ENCODE measurements at regions not wholly inside any gene's neighbourhood (a gene's known extent, or its start where the extent isn't known, plus 50 kb on each side); places are given as distances from the start of the nearest gene placed in this dataset.
A peak's percentile ranks its signal among the peaks of the same experiment; 100 is the strongest.
"Not testable (repeated sequence)": the region's sequence is repeated elsewhere in the genome, so short reads cannot be mapped to it uniquely, and the experiment has no call there.

DNA sequence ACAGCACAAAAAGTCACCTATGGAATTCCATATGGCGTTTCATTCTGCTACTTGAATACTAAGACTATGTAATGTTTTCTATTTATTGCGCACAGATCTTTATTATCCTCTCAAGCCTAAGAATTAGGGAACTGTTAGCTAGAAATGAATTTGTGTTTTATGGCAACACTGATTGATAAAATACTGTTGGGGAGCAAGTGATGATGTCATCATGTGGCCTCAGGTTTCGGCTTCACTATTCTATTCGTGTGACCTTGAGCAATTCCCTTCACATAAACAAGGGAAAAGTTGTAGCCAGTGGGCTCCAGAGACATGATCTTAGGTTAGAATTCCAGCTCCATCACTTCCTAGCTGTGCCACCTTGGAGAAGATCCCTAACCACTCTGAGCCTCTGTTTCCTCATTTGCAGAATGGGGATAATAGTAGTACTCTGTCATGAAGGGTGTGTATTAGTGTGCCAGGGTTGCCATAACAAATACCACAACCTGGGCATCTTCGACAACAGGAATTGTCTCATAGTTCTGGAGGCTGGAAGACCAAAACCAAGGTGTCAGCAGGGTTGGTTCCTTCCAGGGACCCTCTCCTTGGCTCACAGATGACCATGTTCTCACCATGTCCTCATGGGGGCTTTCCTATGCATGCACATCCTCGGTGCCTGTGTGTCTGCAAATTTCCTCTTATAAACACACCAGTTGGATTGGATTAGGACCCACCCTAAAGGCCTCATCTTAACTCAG lies 371.2 kb downstream of the RRAGC start:
- no peak for TF ChIP-seq ZNF274 (IDR thresholded peaks at IDR 0.05; ENCODE audit: low read depth, low read length)

DNA sequence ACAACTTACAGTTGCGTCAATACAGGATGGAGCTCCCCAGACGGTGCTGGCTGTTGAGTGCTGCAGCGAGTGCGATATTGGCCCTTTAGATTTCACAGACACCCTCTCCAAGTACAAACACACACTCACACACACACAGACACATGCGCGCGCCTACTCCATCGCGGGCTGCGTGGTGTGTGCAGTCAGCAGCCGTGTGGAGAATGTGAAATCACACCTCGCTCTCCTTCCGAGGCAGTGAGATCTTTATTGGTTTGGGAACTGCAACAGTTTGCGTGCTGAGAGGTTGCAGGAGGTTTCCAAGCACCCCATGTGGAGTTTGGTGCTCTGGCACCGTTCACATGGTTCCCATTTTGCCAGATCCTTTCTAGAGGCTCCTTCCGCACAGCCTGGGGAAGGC lies 372.2 kb downstream of the RRAGC start:
- no peak for TF ChIP-seq ZNF274 (IDR thresholded peaks at IDR 0.05; ENCODE audit: low read depth, low read length)
- no peak overlapping the region for H3K4me3 ChIP-seq (ENCODE audit: low read length)

More for the DNA sequence above, 371.2 kb downstream of the RRAGC start:
- H3K4me3 ChIP-seq (ENCODE audit: low read length): no peak overlapping the region

DNA sequence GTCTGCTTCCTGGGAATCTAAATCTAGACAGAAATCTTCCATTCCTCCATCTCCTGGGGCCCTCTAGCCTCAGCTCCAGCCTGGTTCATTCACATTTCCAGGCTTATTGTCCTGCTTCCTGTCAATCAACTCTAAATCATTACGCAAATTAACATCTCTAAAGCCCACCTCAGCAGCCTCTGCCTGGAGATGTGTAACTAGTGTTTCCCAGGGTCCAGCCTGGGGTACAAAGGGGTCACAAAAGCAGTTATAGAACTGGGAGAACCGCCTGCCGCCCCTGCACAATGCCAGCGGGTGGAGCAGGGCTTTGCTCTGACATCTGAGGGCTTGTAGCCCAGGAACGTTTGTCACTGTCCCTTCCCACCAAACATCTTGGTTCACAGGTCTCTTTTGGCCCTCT lies 373.5 kb downstream of the RRAGC start:
- no peak overlapping the region for H3K4me3 ChIP-seq (ENCODE audit: low read length)
- no peak for TF ChIP-seq ZNF274 (IDR thresholded peaks at IDR 0.05; ENCODE audit: low read depth, low read length)

DNA sequence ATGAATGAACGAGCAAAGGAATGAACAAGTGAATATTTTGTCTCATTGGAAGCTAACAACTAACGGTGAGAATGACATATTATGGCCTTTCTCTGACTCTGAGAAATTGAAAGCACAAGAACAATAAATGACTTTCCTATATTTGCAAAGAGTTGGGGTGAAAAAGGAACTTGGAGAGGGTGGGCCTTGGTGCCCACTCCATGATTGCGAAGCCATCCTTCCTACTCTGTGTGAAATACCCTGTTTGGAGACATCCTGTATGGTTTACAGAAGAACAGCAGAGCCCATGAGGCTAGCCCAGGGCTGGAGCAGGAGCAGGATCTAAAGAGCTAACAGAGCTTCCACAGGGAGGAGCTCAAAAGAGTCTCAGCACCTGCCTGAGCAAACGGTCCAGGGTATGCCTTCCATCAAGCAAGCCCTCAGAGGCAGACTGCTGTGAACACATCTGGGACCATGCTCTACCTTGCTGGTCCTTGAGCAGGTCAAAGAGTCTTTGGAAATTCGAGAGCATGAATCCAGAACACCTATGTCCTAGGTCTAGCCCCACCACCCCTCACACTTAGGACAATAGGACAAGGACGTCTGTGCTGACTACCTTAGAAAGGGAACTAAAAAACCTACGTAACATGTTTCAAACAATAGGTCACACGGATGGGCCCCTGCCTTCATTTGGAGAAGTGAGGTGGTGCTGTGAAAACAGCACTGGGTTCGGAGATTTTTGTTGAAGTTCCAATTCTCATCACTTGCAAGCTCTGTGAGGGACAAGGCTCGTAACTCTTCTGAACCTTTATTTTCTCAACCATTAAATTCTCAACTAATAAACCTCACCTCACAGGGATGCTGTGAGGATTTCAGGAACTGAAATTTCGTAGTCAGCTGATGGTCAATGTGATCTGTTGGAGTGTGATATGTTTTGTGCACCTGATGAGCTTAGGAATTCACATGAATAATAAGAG lies 377.4 kb downstream of the RRAGC start:
- H3K4me3 ChIP-seq (ENCODE audit: low read length): no peak overlapping the region
- TF ChIP-seq ZNF274 (IDR thresholded peaks at IDR 0.05; ENCODE audit: low read depth, low read length): no peak

DNA sequence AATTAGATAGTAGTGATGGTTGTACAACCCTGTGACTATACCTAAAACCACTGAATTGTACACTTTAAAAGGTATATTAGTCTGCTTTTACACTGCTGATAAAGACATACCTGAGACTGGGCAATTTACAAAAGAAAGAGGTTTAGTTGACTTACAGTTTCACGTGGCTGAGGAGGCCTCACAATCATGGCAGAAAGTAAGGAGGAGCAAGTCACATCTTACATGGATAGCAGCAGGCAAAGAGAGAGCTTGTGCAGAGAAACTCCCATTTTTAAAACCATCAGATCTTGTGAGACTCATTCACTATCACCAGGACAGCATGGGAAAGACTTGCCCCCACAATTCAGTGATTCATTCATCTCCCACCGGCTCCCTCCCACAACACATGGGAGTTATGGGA lies 379.9 kb downstream of the RRAGC start:
- not testable (repeated sequence) for H3K4me3 ChIP-seq (ENCODE audit: low read length)

DNA sequence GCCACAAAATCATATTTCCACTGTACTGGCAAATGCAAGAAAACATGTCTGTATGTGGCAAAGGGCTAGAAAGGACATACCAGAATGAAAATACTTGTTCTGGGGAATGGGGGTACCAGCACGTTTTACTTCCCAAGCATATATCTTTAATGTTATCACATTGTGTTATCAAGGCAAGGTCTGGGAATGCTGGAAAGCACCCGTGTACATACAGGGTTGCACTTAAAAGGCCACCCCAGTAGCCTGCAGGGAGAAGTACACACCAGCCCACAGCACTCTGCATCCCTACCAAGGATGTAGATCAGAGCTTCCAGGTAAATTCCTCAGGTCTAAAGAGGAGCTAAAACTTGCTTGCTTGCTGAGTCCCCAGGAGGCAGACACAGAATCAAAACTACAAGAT lies 381.8 kb downstream of the RRAGC start:
- TF ChIP-seq ZNF274 (IDR thresholded peaks at IDR 0.05; ENCODE audit: low read depth, low read length): no peak
- H3K4me3 ChIP-seq (ENCODE audit: low read length): no peak overlapping the region

DNA sequence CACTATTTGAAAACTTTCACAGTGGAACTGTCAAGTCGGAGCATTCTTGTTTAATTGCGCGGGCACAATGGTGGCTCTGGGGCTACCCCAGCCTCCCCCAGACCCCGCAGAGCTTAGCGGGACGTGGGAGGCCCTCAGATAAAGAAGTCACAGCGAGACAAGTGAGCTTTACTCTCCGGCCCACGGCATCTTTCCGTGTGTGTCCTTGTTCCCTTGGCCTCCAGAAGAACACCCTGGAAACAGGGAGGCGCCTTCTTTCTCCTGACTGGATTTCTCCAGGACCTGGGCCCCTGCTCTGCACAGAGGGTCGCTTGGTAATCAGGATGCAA lies 382.8 kb downstream of the RRAGC start:
- H3K4me3 ChIP-seq (ENCODE audit: low read length): peak overlapping the region; percentile 88; the same call in 1 of the 2 replicates
- no peak for TF ChIP-seq ZNF274 (IDR thresholded peaks at IDR 0.05; ENCODE audit: low read depth, low read length)

DNA sequence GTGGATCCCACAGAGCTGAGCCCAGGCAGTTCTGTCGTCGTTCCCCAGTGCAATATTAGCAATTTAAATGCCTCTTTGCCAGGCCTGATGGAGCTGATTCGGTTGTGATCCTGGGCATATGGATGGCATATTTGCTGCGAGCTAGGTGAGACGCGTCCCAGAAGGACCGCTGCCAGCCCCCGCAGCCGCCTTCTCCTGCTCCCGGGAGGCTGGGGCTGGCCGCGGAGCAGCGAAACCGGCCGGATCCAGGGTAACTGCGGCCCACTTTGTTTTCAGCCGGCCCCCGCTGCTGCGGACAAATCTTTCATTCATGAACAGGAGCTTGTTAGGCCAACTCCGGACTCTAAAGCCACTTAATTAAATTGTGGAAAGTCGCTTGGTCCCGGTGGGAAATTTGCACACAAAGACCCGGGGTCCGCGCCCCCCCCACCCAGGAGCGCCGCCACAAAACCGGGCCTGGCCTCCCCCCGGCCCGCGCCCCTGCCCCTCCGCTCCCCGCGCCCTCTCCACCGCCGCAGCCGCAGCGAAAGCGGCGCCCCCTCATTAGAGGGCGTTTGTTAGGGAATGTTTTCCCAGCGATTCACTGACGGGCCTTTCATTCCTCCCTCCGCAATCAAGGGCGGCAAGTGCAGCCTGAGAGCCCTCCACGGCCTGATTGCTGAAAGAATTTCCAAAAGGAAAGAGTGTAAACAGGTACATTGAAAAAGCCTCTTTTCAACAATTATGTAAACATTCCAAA lies 383.3 kb downstream of the RRAGC start:
- H3K4me3 ChIP-seq (ENCODE audit: low read length): peak overlapping the region; percentile 88; the same call in 1 of the 2 replicates
- TF ChIP-seq ZNF274 (IDR thresholded peaks at IDR 0.05; ENCODE audit: low read depth, low read length): no peak

- no peak for TF ChIP-seq ZNF274 (IDR thresholded peaks at IDR 0.05; ENCODE audit: low read depth, low read length)
- H3K4me3 ChIP-seq (ENCODE audit: low read length): peak overlapping the region; percentile 88; the same call in 1 of the 2 replicates
These were observed 384.0 kb downstream of the RRAGC start for GRCh38 chr1:38475624-38476005.

DNA sequence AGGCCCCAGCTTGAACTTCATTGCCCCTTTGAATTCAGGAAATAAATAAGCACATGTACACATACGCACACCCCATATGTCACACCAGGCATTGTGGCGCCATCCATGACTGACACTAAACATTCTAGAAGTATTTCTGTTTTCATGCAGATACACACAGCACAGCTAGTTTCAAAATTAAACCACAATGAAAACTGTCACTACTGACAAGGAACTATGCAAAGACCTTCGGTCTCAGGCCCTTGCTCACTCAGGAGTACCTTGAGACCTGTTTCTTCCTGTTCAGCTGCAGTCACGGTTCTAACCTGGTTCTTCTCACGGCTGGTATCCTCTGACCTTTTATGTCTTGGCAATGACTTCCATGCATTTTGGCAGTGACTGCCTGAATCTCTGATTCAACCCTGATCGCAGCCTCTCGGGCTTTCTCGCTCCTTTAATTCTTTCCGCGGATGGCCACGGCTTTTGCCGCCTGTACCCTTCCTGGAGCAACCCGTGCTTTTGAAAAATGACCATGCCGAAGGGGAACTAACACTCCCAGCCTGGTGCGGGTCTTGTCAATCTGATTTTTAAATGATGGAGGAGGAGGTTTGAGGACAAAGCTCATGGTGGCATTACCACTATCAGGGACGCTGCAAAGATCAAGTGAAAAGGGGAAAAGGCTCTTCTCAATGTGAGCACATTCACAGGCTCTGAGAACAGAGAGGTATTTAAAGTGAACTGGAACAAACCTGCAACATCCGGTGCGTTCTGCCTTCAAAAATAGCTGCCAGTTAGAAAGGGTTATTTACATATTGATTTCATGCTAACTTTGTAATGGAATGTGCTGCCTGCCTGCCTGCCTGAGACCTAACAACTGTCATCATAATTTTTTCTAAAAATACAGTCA lies 384.6 kb downstream of the RRAGC start:
- TF ChIP-seq ZNF274 (IDR thresholded peaks at IDR 0.05; ENCODE audit: low read depth, low read length): no peak
- peak overlapping the region; percentile 88; the same call in 1 of the 2 replicates for H3K4me3 ChIP-seq (ENCODE audit: low read length)

DNA sequence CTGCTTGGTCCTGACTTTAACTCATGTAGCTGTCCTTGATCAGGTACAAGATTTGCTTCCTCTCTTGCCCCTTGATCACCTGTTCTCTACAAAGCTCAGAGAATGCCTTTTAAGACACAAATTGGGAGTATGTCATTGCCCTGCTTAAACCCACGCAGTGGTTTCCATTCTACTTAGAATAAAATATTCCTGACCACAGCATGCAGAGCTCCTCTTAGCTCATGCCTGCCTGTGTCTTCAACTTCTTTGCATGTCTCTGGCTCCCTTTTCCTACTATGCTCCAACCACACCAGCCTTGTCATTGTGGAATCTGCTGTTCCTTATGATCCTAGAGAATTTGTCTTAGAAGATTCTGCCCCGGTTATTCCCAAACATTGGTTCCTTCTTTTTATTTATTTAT lies 393.1 kb downstream of the RRAGC start:
- no peak for TF ChIP-seq ZNF274 (IDR thresholded peaks at IDR 0.05; ENCODE audit: low read depth, low read length)
- no peak overlapping the region for H3K4me3 ChIP-seq (ENCODE audit: low read length)

GRCh38 chr1:38465460-38465859 lies 394.1 kb downstream of the RRAGC start:
- no peak overlapping the region for H3K4me3 ChIP-seq (ENCODE audit: low read length)
- no peak for TF ChIP-seq ZNF274 (IDR thresholded peaks at IDR 0.05; ENCODE audit: low read depth, low read length)

- no peak overlapping the region for H3K4me3 ChIP-seq (ENCODE audit: low read length)
- TF ChIP-seq ZNF274 (IDR thresholded peaks at IDR 0.05; ENCODE audit: low read depth, low read length): no peak
These were observed 395.4 kb downstream of the RRAGC start for GRCh38 chr1:38464071-38464661.

Data from GM08714 (cell line).